Body of pancreas (tissue), 4 donors: ENCODE measurements at regions not wholly inside any gene's neighbourhood (a gene's known extent, or its start where the extent isn't known, plus 50 kb on each side); places are given as distances from the start of the nearest gene placed in this dataset.
A peak's percentile ranks its signal among the peaks of the same experiment; 100 is the strongest.
"Not testable (repeated sequence)": the region's sequence is repeated elsewhere in the genome, so short reads cannot be mapped to it uniquely, and the experiment has no call there.

Experiments
- ATAC-seq: fragments of 150-250 bp; one replicate; pipeline ENCODE4 v1.9.1; 2016
- DNase-seq, 4 donors: peaks; one replicate each; pipeline ENCODE4 v3.0.0-alpha.2; 2019
- H3K27ac ChIP-seq, 4 donors: fragments of 200-600 bp; sonication (generic); 1 replicate in 3 of 4; 2 replicates in 1 of 4; pipeline versions ENCODE4 v1.5.1 to v1.6.1; 2016 to 2019; ENCODE audit warnings: mild to moderate bottlenecking in 1 of 4, mixed read lengths in 1 of 4, moderate library complexity in 1 of 4
- H3K27me3 ChIP-seq, 2 donors: fragments of 200-600 bp; sonication (generic); one replicate each; pipeline ENCODE4 v1.6.0; 2016; ENCODE audit warnings: mild to moderate bottlenecking in 1 of 2
- H3K36me3 ChIP-seq, 2 donors: fragments of 200-600 bp; sonication (generic); replicated peaks in 1 of 2; 2 replicates each; pipeline ENCODE4 v1.5.1; 2016; ENCODE audit warnings: low read depth in 2 of 2; ENCODE audit not compliant: insufficient read depth in 1 of 2
- H3K4me1 ChIP-seq: fragments of 200-600 bp; sonication (generic); one replicate; pipeline ENCODE4 v1.6.0; 2016
- H3K4me3 ChIP-seq, 2 donors: fragments of 200-600 bp; sonication (generic); 1 replicate in 1 of 2; 2 replicates in 1 of 2; pipeline ENCODE4 v1.5.1; 2016 to 2019
- H3K9me3 ChIP-seq, 3 donors: fragments of 200-600 bp; sonication (generic); 1 replicate in 2 of 3; 2 replicates in 1 of 3; pipeline ENCODE4 v1.5.1; 2016
- POLR2A ChIP-seq, 3 donors: fragments of 450-650 bp; IDR thresholded peaks; one replicate each; pipeline ENCODE4 v1.6.1; 2016; ENCODE audit warnings: antibody characterized with exemption in 3 of 3, mild to moderate bottlenecking in 2 of 3
- WGBS, 2 donors: methylation state at CpG; one replicate each; pipeline ENCODE4 v1.1.5; 2017; 5-methylcytosine and 5-hydroxymethylcytosine counted together
- intact Hi-C: fragments of 100-400 bp; cut with DNase I; formaldehyde crosslinking; loops from one replicate; pipeline ENCODE4 v1.15.1; 2023
- TF ChIP-seq, protein P1 (sequence below), 7 experiments: fragments of 450-650 bp in 4 of 7; fragments of 200-600 bp in 3 of 7; sonication (generic) in 3 of 7; IDR thresholded peaks; one replicate each; pipeline ENCODE4 v1.5.1; 2016 to 2019; ENCODE audit warnings: antibody characterized with exemption in 7 of 7

GRCh38 chr10:109650228-109650627 lies 273.1 kb downstream of the XPNPEP1 start:
- no peak for TF ChIP-seq POLR2A (IDR thresholded peaks at IDR 0.05)
- TF ChIP-seq, protein P1, sequence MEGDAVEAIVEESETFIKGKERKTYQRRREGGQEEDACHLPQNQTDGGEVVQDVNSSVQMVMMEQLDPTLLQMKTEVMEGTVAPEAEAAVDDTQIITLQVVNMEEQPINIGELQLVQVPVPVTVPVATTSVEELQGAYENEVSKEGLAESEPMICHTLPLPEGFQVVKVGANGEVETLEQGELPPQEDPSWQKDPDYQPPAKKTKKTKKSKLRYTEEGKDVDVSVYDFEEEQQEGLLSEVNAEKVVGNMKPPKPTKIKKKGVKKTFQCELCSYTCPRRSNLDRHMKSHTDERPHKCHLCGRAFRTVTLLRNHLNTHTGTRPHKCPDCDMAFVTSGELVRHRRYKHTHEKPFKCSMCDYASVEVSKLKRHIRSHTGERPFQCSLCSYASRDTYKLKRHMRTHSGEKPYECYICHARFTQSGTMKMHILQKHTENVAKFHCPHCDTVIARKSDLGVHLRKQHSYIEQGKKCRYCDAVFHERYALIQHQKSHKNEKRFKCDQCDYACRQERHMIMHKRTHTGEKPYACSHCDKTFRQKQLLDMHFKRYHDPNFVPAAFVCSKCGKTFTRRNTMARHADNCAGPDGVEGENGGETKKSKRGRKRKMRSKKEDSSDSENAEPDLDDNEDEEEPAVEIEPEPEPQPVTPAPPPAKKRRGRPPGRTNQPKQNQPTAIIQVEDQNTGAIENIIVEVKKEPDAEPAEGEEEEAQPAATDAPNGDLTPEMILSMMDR (IDR thresholded peaks at IDR 0.05) = peak in 1 of 7 experiments; percentile 36
- ATAC-seq (peak; percentile 99), DNase-seq (peak in 3 of 4 donors; percentile 30 to 59 (median 50))
- Histone ChIP-seq H3K36me3 (no peaks in the 10 kb centered on the region), H3K4me3 (no peak overlapping the region), H3K4me1 (peaks cover 8% of the 10 kb centered on the region), H3K9me3 (no peaks in the 10 kb centered on the region), H3K27ac (peak overlapping the region in 2 of 4 donors; percentile 43 to 70), H3K27me3 (no peaks in the 10 kb centered on the region)
- WGBS, 2 donors = 64 to 69% methylated on average over 1 of the region's 1 CpG
- intact Hi-C loops = no loop called here

GRCh38 chr10:109647627-109648026 lies 275.7 kb downstream of the XPNPEP1 start:
- intact Hi-C loops = no loop called here
- Histone ChIP-seq H3K4me1 (peaks cover 8% of the 10 kb centered on the region), H3K4me3 (no peak overlapping the region), H3K36me3 (no peaks in the 10 kb centered on the region), H3K27me3 (no peaks in the 10 kb centered on the region), H3K27ac (no peak overlapping the region), H3K9me3 (no peaks in the 10 kb centered on the region)
- TF ChIP-seq, protein P1 (IDR thresholded peaks at IDR 0.05) = no peak
- no peak for TF ChIP-seq POLR2A (IDR thresholded peaks at IDR 0.05)
- no peak for DNase-seq
- no peak for ATAC-seq
- WGBS, 2 donors = 73 to 74% methylated on average over 5 of the region's 5 CpGs

GRCh38 chr10:109633846-109634245 lies 289.5 kb downstream of the XPNPEP1 start:
- TF ChIP-seq, protein P1 (IDR thresholded peaks at IDR 0.05) = no peak
- TF ChIP-seq POLR2A (IDR thresholded peaks at IDR 0.05) = no peak
- Histone ChIP-seq H3K4me1 (no peaks in the 10 kb centered on the region), H3K27me3 (no peaks in the 10 kb centered on the region)

GRCh38 chr10:109633017-109633416 lies 290.3 kb downstream of the XPNPEP1 start:
- H3K36me3 ChIP-seq, H3K4me3 ChIP-seq, H3K27ac ChIP-seq, H3K9me3 ChIP-seq, H3K27me3 ChIP-seq, H3K4me1 ChIP-seq, ATAC-seq, DNase-seq, intact Hi-C loops: not testable (repeated sequence)

More at GRCh38 chr10:109633846-109634245, 289.5 kb downstream of the XPNPEP1 start:
- intact Hi-C loops = no loop called here
- Histone ChIP-seq H3K9me3 (no peaks in the 10 kb centered on the region), H3K4me3 (no peak overlapping the region), H3K36me3 (no peaks in the 10 kb centered on the region), H3K27ac (no peak overlapping the region)
- no peak for DNase-seq
- no peak for ATAC-seq

GRCh38 chr10:109624939-109625338 lies 298.4 kb downstream of the XPNPEP1 start:
- Histone ChIP-seq H3K36me3 (no peaks in the 10 kb centered on the region), H3K9me3 (no peaks in the 10 kb centered on the region), H3K27me3 (no peaks in the 10 kb centered on the region), H3K4me1 (peaks cover 43% of the 10 kb centered on the region), H3K4me3 (no peak overlapping the region), H3K27ac (no peak overlapping the region)
- intact Hi-C loops = no loop called here
- ATAC-seq (peak; percentile 42), DNase-seq (peak in 1 of 4 donors; percentile 20)
- WGBS, 2 donors = 50 to 60% methylated on average over 2 of the region's 2 CpGs
- no peak for TF ChIP-seq POLR2A (IDR thresholded peaks at IDR 0.05)
- TF ChIP-seq, protein P1 (IDR thresholded peaks at IDR 0.05) = no peak
